ENCODE measurements at regions not wholly inside any gene's neighbourhood (a gene's known extent, or its start where the extent isn't known, plus 50 kb on each side); places are given as distances from the start of the nearest gene placed in this dataset.

DNA sequence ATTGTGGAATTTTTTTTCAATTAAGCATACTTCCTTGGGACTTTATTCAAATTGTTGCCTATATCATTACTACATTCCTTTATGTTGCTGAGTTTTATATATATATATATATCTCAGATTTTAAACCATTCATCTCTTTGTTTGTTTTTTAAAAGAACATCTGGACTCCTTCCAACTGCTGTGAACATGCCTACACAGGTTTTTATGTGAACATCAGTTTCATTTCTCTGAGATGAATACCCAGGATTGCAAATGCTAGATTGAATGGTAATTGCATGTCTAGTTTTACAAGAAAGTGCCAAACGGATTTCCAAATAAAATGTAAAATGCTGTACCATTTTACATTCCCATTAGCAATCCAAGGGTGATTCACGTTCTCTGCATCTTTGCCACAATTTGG is 1289.3 kb downstream of the HACE1 start:
- no peak overlapping the region for H3K9ac ChIP-seq (ENCODE audit: low read length in 3 of 3)
- H3K9me3 ChIP-seq (ENCODE audit: control insufficient read depth in 2 of 3, insufficient read depth in 1 of 3, low read length in 3 of 3) = no peaks in the 10 kb centered on the region
- no peaks in the 10 kb centered on the region for H3K27me3 ChIP-seq (ENCODE audit: control insufficient read depth, insufficient read depth, low read length)
- no peaks in the 10 kb centered on the region for H3K36me3 ChIP-seq (ENCODE audit: control insufficient read depth in 2 of 3, insufficient read depth in 3 of 3, low read length in 3 of 3)
- no peaks in the 10 kb centered on the region for H3K4me1 ChIP-seq (ENCODE audit: control insufficient read depth in 2 of 3, insufficient read depth in 2 of 3, low read depth in 1 of 3, low read length in 3 of 3)
- no peak for DNase-seq
- FAIRE-seq = no peak
- intact Hi-C loops (cut with DNase I) = no loop called here
- H3K4me3 ChIP-seq (ENCODE audit: low read length in 3 of 3) = no peak overlapping the region
- TF ChIP-seq, protein P1, sequence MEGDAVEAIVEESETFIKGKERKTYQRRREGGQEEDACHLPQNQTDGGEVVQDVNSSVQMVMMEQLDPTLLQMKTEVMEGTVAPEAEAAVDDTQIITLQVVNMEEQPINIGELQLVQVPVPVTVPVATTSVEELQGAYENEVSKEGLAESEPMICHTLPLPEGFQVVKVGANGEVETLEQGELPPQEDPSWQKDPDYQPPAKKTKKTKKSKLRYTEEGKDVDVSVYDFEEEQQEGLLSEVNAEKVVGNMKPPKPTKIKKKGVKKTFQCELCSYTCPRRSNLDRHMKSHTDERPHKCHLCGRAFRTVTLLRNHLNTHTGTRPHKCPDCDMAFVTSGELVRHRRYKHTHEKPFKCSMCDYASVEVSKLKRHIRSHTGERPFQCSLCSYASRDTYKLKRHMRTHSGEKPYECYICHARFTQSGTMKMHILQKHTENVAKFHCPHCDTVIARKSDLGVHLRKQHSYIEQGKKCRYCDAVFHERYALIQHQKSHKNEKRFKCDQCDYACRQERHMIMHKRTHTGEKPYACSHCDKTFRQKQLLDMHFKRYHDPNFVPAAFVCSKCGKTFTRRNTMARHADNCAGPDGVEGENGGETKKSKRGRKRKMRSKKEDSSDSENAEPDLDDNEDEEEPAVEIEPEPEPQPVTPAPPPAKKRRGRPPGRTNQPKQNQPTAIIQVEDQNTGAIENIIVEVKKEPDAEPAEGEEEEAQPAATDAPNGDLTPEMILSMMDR (IDR thresholded peaks at IDR 0.05; ENCODE audit: borderline replicate concordance, extremely low read depth, insufficient read depth) = no peak
- H3K27ac ChIP-seq (ENCODE audit: low read depth in 2 of 2, low read length in 2 of 2) = no peak overlapping the region

DNA sequence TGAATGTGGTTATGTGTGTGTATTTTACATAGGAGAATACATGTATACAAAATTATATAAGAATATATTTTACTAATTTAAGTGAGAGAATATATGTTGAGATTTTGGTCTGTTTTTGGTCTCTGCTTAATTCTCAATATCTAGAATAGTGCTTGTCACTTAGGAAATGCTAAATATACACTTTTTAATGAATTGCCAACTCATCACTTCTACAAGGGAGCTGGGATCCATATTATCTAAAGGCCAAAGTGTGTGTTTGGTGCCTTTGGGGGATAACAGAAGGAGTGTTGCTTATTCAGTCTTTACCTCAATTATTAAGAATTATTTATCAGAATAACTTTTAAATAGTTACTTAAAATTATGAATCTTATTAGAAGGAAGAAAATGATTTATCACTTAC is 1304.8 kb downstream of the HACE1 start:
- intact Hi-C loops (cut with DNase I) = no loop called here
- Histone ChIP-seq H3K27ac (ENCODE audit: low read depth in 2 of 2, low read length in 2 of 2) (no peak overlapping the region), H3K9ac (ENCODE audit: low read length in 3 of 3) (no peak overlapping the region), H3K4me1 (ENCODE audit: control insufficient read depth in 2 of 3, insufficient read depth in 2 of 3, low read depth in 1 of 3, low read length in 3 of 3) (no peaks in the 10 kb centered on the region), H3K9me3 (ENCODE audit: control insufficient read depth in 2 of 3, insufficient read depth in 1 of 3, low read length in 3 of 3) (no peaks in the 10 kb centered on the region), H3K4me3 (ENCODE audit: low read length in 3 of 3) (no peak overlapping the region), H3K36me3 (ENCODE audit: control insufficient read depth in 2 of 3, insufficient read depth in 3 of 3, low read length in 3 of 3) (no peaks in the 10 kb centered on the region), H3K27me3 (ENCODE audit: control insufficient read depth, insufficient read depth, low read length) (no peaks in the 10 kb centered on the region)
- DNase-seq = no peak
- TF ChIP-seq, protein P1 (IDR thresholded peaks at IDR 0.05; ENCODE audit: borderline replicate concordance, extremely low read depth, insufficient read depth) = no peak
- FAIRE-seq = no peak

DNA sequence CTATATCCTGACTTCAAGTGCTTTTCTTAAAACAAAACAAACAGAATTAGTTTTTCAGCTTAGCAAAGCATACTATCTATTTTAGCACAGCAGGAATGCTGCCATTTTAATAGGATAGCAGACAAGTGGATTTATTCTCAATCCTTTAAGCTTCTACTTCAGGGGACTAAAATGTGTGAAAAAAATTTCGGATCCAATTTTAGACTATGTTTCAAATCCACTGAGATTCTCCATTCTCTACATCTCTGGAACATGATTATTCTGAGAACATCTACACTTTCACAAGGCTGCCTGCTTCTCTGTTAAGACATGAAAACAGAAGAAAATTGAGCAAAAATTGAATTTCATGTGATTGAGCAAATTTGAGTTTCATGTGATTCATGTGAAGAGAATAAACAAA is 1321.3 kb downstream of the HACE1 start:
- no peaks in the 10 kb centered on the region for H3K9me3 ChIP-seq (ENCODE audit: control insufficient read depth in 2 of 3, insufficient read depth in 1 of 3, low read length in 3 of 3)
- DNase-seq (no peak), FAIRE-seq (no peak)
- no peaks in the 10 kb centered on the region for H3K27me3 ChIP-seq (ENCODE audit: control insufficient read depth, insufficient read depth, low read length)
- intact Hi-C loops (cut with DNase I) = no loop called here
- no peak overlapping the region for H3K27ac ChIP-seq (ENCODE audit: low read depth in 2 of 2, low read length in 2 of 2)
- H3K4me1 ChIP-seq (ENCODE audit: control insufficient read depth in 2 of 3, insufficient read depth in 2 of 3, low read depth in 1 of 3, low read length in 3 of 3) = no peaks in the 10 kb centered on the region
- H3K36me3 ChIP-seq (ENCODE audit: control insufficient read depth in 2 of 3, insufficient read depth in 3 of 3, low read length in 3 of 3) = no peaks in the 10 kb centered on the region
- H3K9ac ChIP-seq (ENCODE audit: low read length in 3 of 3) = no peak overlapping the region
- TF ChIP-seq, protein P1 (IDR thresholded peaks at IDR 0.05; ENCODE audit: borderline replicate concordance, extremely low read depth, insufficient read depth) = no peak
- no peak overlapping the region for H3K4me3 ChIP-seq (ENCODE audit: low read length in 3 of 3)

DNA sequence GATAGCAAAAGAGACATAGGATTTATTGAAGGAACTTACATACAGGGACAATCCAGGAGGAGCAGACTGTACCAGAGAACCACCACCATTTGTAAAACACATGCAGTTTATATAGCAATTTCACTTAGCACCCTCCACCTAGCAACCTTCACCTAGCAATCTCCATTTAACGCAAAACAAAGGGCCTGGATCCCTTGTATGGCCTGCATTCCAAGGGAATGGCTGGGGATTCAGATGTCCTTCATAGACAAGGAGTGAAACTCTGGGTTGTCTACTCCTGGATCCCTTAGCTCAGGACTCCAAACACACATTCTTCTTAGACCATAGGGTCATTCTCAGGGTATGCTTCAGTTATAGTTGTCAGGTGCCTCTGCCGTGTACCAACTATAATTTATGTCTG is 1324.9 kb downstream of the HACE1 start:
- intact Hi-C loops (cut with DNase I) = no loop called here
- DNase-seq (no peak), FAIRE-seq (no peak)
- H3K4me1 ChIP-seq (ENCODE audit: control insufficient read depth in 2 of 3, insufficient read depth in 2 of 3, low read depth in 1 of 3, low read length in 3 of 3) = no peaks in the 10 kb centered on the region
- TF ChIP-seq, protein P1 (IDR thresholded peaks at IDR 0.05; ENCODE audit: borderline replicate concordance, extremely low read depth, insufficient read depth) = no peak
- H3K9ac ChIP-seq (ENCODE audit: low read length in 3 of 3) = no peak overlapping the region
- H3K27ac ChIP-seq (ENCODE audit: low read depth in 2 of 2, low read length in 2 of 2) = no peak overlapping the region
- no peaks in the 10 kb centered on the region for H3K9me3 ChIP-seq (ENCODE audit: control insufficient read depth in 2 of 3, insufficient read depth in 1 of 3, low read length in 3 of 3)
- no peaks in the 10 kb centered on the region for H3K27me3 ChIP-seq (ENCODE audit: control insufficient read depth, insufficient read depth, low read length)
- no peak overlapping the region for H3K4me3 ChIP-seq (ENCODE audit: low read length in 3 of 3)
- H3K36me3 ChIP-seq (ENCODE audit: control insufficient read depth in 2 of 3, insufficient read depth in 3 of 3, low read length in 3 of 3) = no peaks in the 10 kb centered on the region
